OCI-LY7 (cell line): ENCODE measurements at regions not wholly inside any gene's neighbourhood (a gene's known extent, or its start where the extent isn't known, plus 50 kb on each side); places are given as distances from the start of the nearest gene placed in this dataset.
"Not testable (repeated sequence)": the region's sequence is repeated elsewhere in the genome, so short reads cannot be mapped to it uniquely, and the experiment has no call there.

ENCODE experiments used
- BruUV-seq: library from RNA; stranded (reverse); fragments of 400-500 nt; replicated peaks from 2 replicates; lab custom pipeline; 2021; lab: Mats Ljungman, UMichigan
- CTCF ChIA-PET: fragments of 300-600 bp; sonication (Branson Sonifier 250); formaldehyde crosslinking; loops from one replicate; lab custom pipeline; 2022; ENCODE audit warnings: antibody characterized with exemption; ENCODE audit not compliant: unreplicated experiment; lab: Charles Lee
- POLR2A ChIA-PET: fragments of 300-600 bp; sonication (Branson Sonifier 250); formaldehyde crosslinking; loops from one replicate; lab custom pipeline; 2022; ENCODE audit warnings: antibody characterized with exemption; lab: Charles Lee
- DNase-seq: peaks from one replicate; pipeline ENCODE4 v3.0.0-alpha.2; 2015; ENCODE audit warnings: low spot score
- H2AFZ ChIP-seq: fragments of 200-600 bp; sonication (generic), shearing (Covaris generic); 2 replicates; pipeline ENCODE4 v1.6.1; 2014; ENCODE audit warnings: mild to moderate bottlenecking, antibody characterized with exemption, low read length, moderate library complexity
- H3K27ac ChIP-seq: fragments of 200-600 bp; sonication (generic); 2 replicates; pipeline ENCODE4 v1.5.1; 2014; ENCODE audit warnings: mixed run types, low read depth, mild to moderate bottlenecking, moderate library complexity, low read length, inconsistent platforms; ENCODE audit not compliant: poor library complexity, severe bottlenecking
- H3K36me3 ChIP-seq: fragments of 200-600 bp; sonication (generic); 2 replicates; pipeline ENCODE4 v1.6.1; 2014; ENCODE audit warnings: mild to moderate bottlenecking, antibody characterized with exemption, low read length, moderate library complexity, mixed read lengths; ENCODE audit not compliant: insufficient read depth
- H3K4me1 ChIP-seq: fragments of 200-600 bp; sonication (generic); 2 replicates; pipeline ENCODE4 v1.5.1; 2014; ENCODE audit warnings: mild to moderate bottlenecking, low read length; ENCODE audit not compliant: insufficient read depth, poor library complexity, severe bottlenecking
- H3K4me2 ChIP-seq: fragments of 200-600 bp; sonication (generic); 2 replicates; pipeline ENCODE4 v1.6.1; 2014; ENCODE audit warnings: mild to moderate bottlenecking, low read length
- H3K4me3 ChIP-seq: fragments of 200-600 bp; sonication (generic); 2 replicates; pipeline ENCODE4 v1.5.1; 2014; ENCODE audit warnings: mild to moderate bottlenecking, low read depth, low read length; ENCODE audit not compliant: poor library complexity, severe bottlenecking
- H3K79me2 ChIP-seq: fragments of 200-600 bp; sonication (generic); 2 replicates; pipeline ENCODE4 v1.6.1; 2016; ENCODE audit warnings: low read depth, mild to moderate bottlenecking, low read length, moderate library complexity, mixed read lengths; ENCODE audit not compliant: insufficient read depth
- H3K9me2 ChIP-seq: fragments of 200-600 bp; sonication (generic); 2 replicates; pipeline ENCODE4 v1.6.1; 2016; ENCODE audit warnings: mild to moderate bottlenecking, low read length, mixed read lengths; ENCODE audit not compliant: insufficient read depth
- H3K9me3 ChIP-seq: fragments of 200-600 bp; sonication (generic); 2 replicates; pipeline ENCODE4 v1.6.1; 2014; ENCODE audit warnings: mild to moderate bottlenecking, mixed run types, low read length, mixed read lengths
- H4K20me1 ChIP-seq: fragments of 200-600 bp; sonication (generic); 2 replicates; pipeline ENCODE4 v1.6.1; 2014; ENCODE audit warnings: mild to moderate bottlenecking, antibody characterized with exemption, low read length, moderate library complexity, mixed read lengths; ENCODE audit not compliant: insufficient read depth
- EZH2phosphoT487 ChIP-seq: fragments of 200-600 bp; sonication (generic); IDR thresholded peaks from 2 replicates; pipeline ENCODE4 v1.6.1; 2018; ENCODE audit warnings: low read depth, borderline replicate concordance, mild to moderate bottlenecking, mixed run types, antibody characterized with exemption, low read length, moderate library complexity, mixed read lengths
- intact Hi-C: fragments of 100-400 bp; cut with micrococcal nuclease; formaldehyde crosslinking; loops from one replicate; pipeline ENCODE4 v1.10.0; 2022; ENCODE audit not compliant: unreplicated experiment
- TF ChIP-seq, protein P1 (sequence below): fragments of 200-600 bp; sonication (generic); conservative IDR thresholded peaks from 2 replicates; pipeline ENCODE4 v1.5.1; 2014; ENCODE audit warnings: mild to moderate bottlenecking, antibody characterized with exemption, low read length, moderate library complexity, mixed read lengths

GRCh38 chr13:62747629-62748028 is 1332.0 kb upstream of the PCDH20 start:
- Histone ChIP-seq H3K4me1 (no peaks in the 10 kb centered on the region), H3K79me2 (no peaks in the 10 kb centered on the region), H2AFZ (no peak overlapping the region), H3K9me3 (no peaks in the 10 kb centered on the region), H3K4me2 (no peak overlapping the region), H4K20me1 (no peaks in the 10 kb centered on the region), H3K27ac (no peak overlapping the region), H3K9me2 (no peaks in the 10 kb centered on the region), H3K36me3 (no peaks in the 10 kb centered on the region), H3K4me3 (no peak overlapping the region)
- TF ChIP-seq, protein P1, sequence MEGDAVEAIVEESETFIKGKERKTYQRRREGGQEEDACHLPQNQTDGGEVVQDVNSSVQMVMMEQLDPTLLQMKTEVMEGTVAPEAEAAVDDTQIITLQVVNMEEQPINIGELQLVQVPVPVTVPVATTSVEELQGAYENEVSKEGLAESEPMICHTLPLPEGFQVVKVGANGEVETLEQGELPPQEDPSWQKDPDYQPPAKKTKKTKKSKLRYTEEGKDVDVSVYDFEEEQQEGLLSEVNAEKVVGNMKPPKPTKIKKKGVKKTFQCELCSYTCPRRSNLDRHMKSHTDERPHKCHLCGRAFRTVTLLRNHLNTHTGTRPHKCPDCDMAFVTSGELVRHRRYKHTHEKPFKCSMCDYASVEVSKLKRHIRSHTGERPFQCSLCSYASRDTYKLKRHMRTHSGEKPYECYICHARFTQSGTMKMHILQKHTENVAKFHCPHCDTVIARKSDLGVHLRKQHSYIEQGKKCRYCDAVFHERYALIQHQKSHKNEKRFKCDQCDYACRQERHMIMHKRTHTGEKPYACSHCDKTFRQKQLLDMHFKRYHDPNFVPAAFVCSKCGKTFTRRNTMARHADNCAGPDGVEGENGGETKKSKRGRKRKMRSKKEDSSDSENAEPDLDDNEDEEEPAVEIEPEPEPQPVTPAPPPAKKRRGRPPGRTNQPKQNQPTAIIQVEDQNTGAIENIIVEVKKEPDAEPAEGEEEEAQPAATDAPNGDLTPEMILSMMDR: no peak
- no peak for TF ChIP-seq EZH2phosphoT487
- ChIA-PET POLR2A (interaction anchor here (0.6 kb wide), 1 partner anchor 270 kb away, joined by 3 read pairs; no protein-coding TSS in a partner anchor), CTCF (no interaction called here)
- BruUV-seq: no TSS peak
- intact Hi-C loops: no loop called here
- no peak for DNase-seq

GRCh38 chr13:62747152-62747551 is 1331.5 kb upstream of the PCDH20 start:
- intact Hi-C loops: no loop called here
- TF ChIP-seq, protein P1: no peak
- no peak for TF ChIP-seq EZH2phosphoT487

GRCh38 chr13:62729746-62730145 is 1314.1 kb upstream of the PCDH20 start:
- H3K4me2 ChIP-seq, BruUV-seq, CTCF ChIA-PET, intact Hi-C loops, H3K9me2 ChIP-seq, H3K4me1 ChIP-seq, H3K27ac ChIP-seq, POLR2A ChIA-PET, H3K79me2 ChIP-seq, H3K4me3 ChIP-seq, H2AFZ ChIP-seq, H3K9me3 ChIP-seq, H3K36me3 ChIP-seq, H4K20me1 ChIP-seq: not testable (repeated sequence)
- peak; percentile 2 for DNase-seq

More at GRCh38 chr13:62747152-62747551, 1331.5 kb upstream of the PCDH20 start:
- H3K4me2 ChIP-seq: no peak overlapping the region
- H4K20me1 ChIP-seq: no peaks in the 10 kb centered on the region
- no peak overlapping the region for H2AFZ ChIP-seq
- H3K9me2 ChIP-seq: no peaks in the 10 kb centered on the region
- no peak overlapping the region for H3K27ac ChIP-seq
- H3K79me2 ChIP-seq: no peaks in the 10 kb centered on the region
- H3K9me3 ChIP-seq: no peaks in the 10 kb centered on the region
- no peaks in the 10 kb centered on the region for H3K36me3 ChIP-seq
- CTCF ChIA-PET: no interaction called here
- H3K4me1 ChIP-seq: no peaks in the 10 kb centered on the region
- POLR2A ChIA-PET: interaction anchor here (0.6 to 1.2 kb wide), 2 partner anchors 14 to 271 kb away, joined by 3 to 4 read pairs; no protein-coding TSS in a partner anchor
- H3K4me3 ChIP-seq: no peak overlapping the region
- BruUV-seq: no TSS peak
- no peak for DNase-seq
